ENCODE measurements at regions not wholly inside any gene's neighbourhood (a gene's known extent, or its start where the extent isn't known, plus 50 kb on each side); places are given as distances from the start of the nearest gene placed in this dataset.

- no peak for TF ChIP-seq POLR2A (IDR thresholded peaks at IDR 0.05)
- no peak for TF ChIP-seq CTCF (IDR thresholded peaks at IDR 0.05)
Measured at GRCh38 chr2:209076151-209076550, 347.7 kb upstream of the MAP2 start.
